IMR-90 (cell line): ENCODE measurements at regions not wholly inside any gene's neighbourhood (a gene's known extent, or its start where the extent isn't known, plus 50 kb on each side); places are given as distances from the start of the nearest gene placed in this dataset.

ENCODE experiments used
- ATAC-seq: fragments of 200-7000 bp; cut with Tn5 transposase; 2 replicates; pipeline ENCODE4 v1.9.1; 2020; ENCODE audit warnings: low read depth, mild to moderate bottlenecking, moderate library complexity
- BruUV-seq: library from RNA; stranded (reverse); fragments of 400-500 nt; replicated peaks from 2 replicates; lab custom pipeline; 2021; lab: Mats Ljungman, UMichigan
- CTCF ChIA-PET: fragments of 300-600 bp; formaldehyde crosslinking; extraction: SDS; loops from one replicate; lab custom pipeline; 2021; ENCODE audit warnings: antibody characterized with exemption; lab: Yijun Ruan, JAX
- POLR2A ChIA-PET: fragments of 300-600 bp; sonication (Branson Sonifier 250); formaldehyde crosslinking; loops from one replicate; lab custom pipeline; 2022; ENCODE audit warnings: antibody characterized with exemption; ENCODE audit not compliant: unreplicated experiment; lab: Charles Lee
- DNase-seq: peaks from one replicate; pipeline ENCODE4 v3.0.0; 2013
- H2AFZ ChIP-seq: replicated peaks from 2 replicates; pipeline ENCODE3; 2013; ENCODE audit warnings: low read length, mild to moderate bottlenecking; ENCODE audit not compliant: poor library complexity
- H2AK5ac ChIP-seq: 2 replicates; pipeline ENCODE4 v1.6.1; 2013; ENCODE audit warnings: low read depth, low read length, inconsistent platforms
- H2AK9ac ChIP-seq: replicated peaks from 2 replicates; pipeline ENCODE3; 2013; ENCODE audit warnings: mild to moderate bottlenecking, low read depth, low read length, moderate library complexity; ENCODE audit not compliant: poor library complexity
- H2BK120ac ChIP-seq: 2 replicates; pipeline ENCODE4 v1.6.1; 2013; ENCODE audit warnings: low read depth, low read length, inconsistent platforms
- H2BK15ac ChIP-seq: 3 replicates; pipeline ENCODE4 v1.6.1; 2013; ENCODE audit warnings: low read depth, low read length, inconsistent platforms
- H2BK20ac ChIP-seq: 2 replicates; pipeline ENCODE4 v1.6.1; 2013; ENCODE audit warnings: low read depth, mild to moderate bottlenecking, inconsistent platforms, low read length, moderate library complexity
- H2BK5ac ChIP-seq: 2 replicates; pipeline ENCODE4 v1.6.1; 2013; ENCODE audit warnings: mild to moderate bottlenecking, low read depth, low read length, inconsistent platforms; ENCODE audit not compliant: poor library complexity, severe bottlenecking
- H3K14ac ChIP-seq: replicated peaks from 2 replicates; pipeline ENCODE4 v1.6.1; 2013; ENCODE audit warnings: low read depth, low read length, inconsistent platforms
- H3K18ac ChIP-seq: 2 replicates; pipeline ENCODE4 v1.6.1; 2013; ENCODE audit warnings: low read depth, low read length, control low read depth
- H3K23ac ChIP-seq: 2 replicates; pipeline ENCODE4 v1.6.1; 2013; ENCODE audit warnings: low read depth, low read length, inconsistent platforms
- H3K27ac ChIP-seq: 2 replicates; pipeline ENCODE4 v1.5.1; 2013; ENCODE audit warnings: mild to moderate bottlenecking, control low read depth, low read length; ENCODE audit not compliant: insufficient read depth
- H3K27me3 ChIP-seq: 2 replicates; pipeline ENCODE4 v1.6.1; 2013; ENCODE audit warnings: low read length; ENCODE audit not compliant: control insufficient read depth, insufficient read depth
- H3K36me3 ChIP-seq: 2 replicates; pipeline ENCODE4 v1.6.1; 2013; ENCODE audit warnings: low read length, mixed read lengths; ENCODE audit not compliant: control insufficient read depth, insufficient read depth
- H3K4ac ChIP-seq: 2 replicates; pipeline ENCODE4 v1.6.1; 2013; ENCODE audit warnings: low read depth, low read length, inconsistent platforms
- H3K4me1 ChIP-seq: 2 replicates; pipeline ENCODE4 v1.6.1; 2013; ENCODE audit warnings: low read length, mixed read lengths; ENCODE audit not compliant: control insufficient read depth, insufficient read depth
- H3K4me2 ChIP-seq: 2 replicates; pipeline ENCODE4 v1.6.1; 2013; ENCODE audit warnings: low read depth, mild to moderate bottlenecking, control low read depth, low read length, moderate library complexity
- H3K4me3 ChIP-seq: 2 replicates; pipeline ENCODE4 v1.5.1; 2013; ENCODE audit warnings: low read depth, mild to moderate bottlenecking, control low read depth, low read length, moderate library complexity; ENCODE audit not compliant: insufficient read depth
- H3K56ac ChIP-seq: 2 replicates; pipeline ENCODE4 v1.6.1; 2013; ENCODE audit warnings: low read length, inconsistent platforms; ENCODE audit not compliant: insufficient read depth; ENCODE audit errors: extremely low read depth
- H3K79me1 ChIP-seq, 2 experiments: 2 replicates each; pipeline ENCODE4 v1.6.1; 2013; ENCODE audit warnings: low read length in 2 of 2, inconsistent platforms in 1 of 2, low read depth in 1 of 2
- H3K9ac ChIP-seq: 2 replicates; pipeline ENCODE4 v1.6.1; 2013; ENCODE audit warnings: low read depth, low read length, control low read depth
- H3K9me1 ChIP-seq: 2 replicates; pipeline ENCODE4 v1.6.1; 2013; ENCODE audit warnings: low read length, inconsistent platforms; ENCODE audit not compliant: insufficient read depth
- H3K9me3 ChIP-seq: 2 replicates; pipeline ENCODE4 v1.6.1; 2013; ENCODE audit warnings: low read length; ENCODE audit not compliant: control insufficient read depth, insufficient read depth
- H4K20me1 ChIP-seq: 2 replicates; pipeline ENCODE4 v1.6.1; 2013; ENCODE audit warnings: low read length, inconsistent platforms; ENCODE audit not compliant: insufficient read depth
- H4K5ac ChIP-seq: 2 replicates; pipeline ENCODE4 v1.6.1; 2013; ENCODE audit warnings: mild to moderate bottlenecking, low read depth, low read length, control low read depth
- H4K8ac ChIP-seq, 2 experiments: 2 replicates each; pipeline ENCODE4 v1.6.1; 2013; ENCODE audit warnings: low read depth in 2 of 2, low read length in 2 of 2, control low read depth in 1 of 2, inconsistent platforms in 1 of 2
- H4K91ac ChIP-seq: 2 replicates; pipeline ENCODE4 v1.6.1; 2013; ENCODE audit warnings: low read depth, low read length, inconsistent platforms; ENCODE audit not compliant: insufficient read depth
- RFX5 ChIP-seq: IDR thresholded peaks from 2 replicates; pipeline ENCODE4 v1.8.0; 2012; ENCODE audit warnings: low read depth, mild to moderate bottlenecking, low read length, moderate library complexity
- WGBS, 2 experiments: methylation state at CpG; one replicate each; pipeline versions ENCODE4 v1.1.5 to v1.1.7; 2013; ENCODE audit warnings: missing lambda C conversion rate in 2 of 2; ENCODE audit not compliant: insufficient read length in 1 of 2; ENCODE audit errors: extremely low coverage in 2 of 2; 5-methylcytosine and 5-hydroxymethylcytosine counted together
- dilution Hi-C: fragments of 300-500 bp; cut with HindIII; formaldehyde crosslinking; loops from one replicate; pipeline ENCODE4 v1.14.3; 2018; ENCODE audit warnings: low sequenced_read_pairs; ENCODE audit not compliant: unreplicated experiment
- in situ Hi-C: fragments of 300-500 bp; cut with MboI; formaldehyde crosslinking; loops from 3 replicates; pipeline ENCODE4 v1.14.3; 2019; ENCODE audit warnings: low sequenced_read_pairs, inconsistent platforms, mixed read lengths
- intact Hi-C: fragments of 100-400 bp; cut with micrococcal nuclease; formaldehyde crosslinking; loops from 2 replicates; pipeline ENCODE4 v1.10.0; 2022

DNA sequence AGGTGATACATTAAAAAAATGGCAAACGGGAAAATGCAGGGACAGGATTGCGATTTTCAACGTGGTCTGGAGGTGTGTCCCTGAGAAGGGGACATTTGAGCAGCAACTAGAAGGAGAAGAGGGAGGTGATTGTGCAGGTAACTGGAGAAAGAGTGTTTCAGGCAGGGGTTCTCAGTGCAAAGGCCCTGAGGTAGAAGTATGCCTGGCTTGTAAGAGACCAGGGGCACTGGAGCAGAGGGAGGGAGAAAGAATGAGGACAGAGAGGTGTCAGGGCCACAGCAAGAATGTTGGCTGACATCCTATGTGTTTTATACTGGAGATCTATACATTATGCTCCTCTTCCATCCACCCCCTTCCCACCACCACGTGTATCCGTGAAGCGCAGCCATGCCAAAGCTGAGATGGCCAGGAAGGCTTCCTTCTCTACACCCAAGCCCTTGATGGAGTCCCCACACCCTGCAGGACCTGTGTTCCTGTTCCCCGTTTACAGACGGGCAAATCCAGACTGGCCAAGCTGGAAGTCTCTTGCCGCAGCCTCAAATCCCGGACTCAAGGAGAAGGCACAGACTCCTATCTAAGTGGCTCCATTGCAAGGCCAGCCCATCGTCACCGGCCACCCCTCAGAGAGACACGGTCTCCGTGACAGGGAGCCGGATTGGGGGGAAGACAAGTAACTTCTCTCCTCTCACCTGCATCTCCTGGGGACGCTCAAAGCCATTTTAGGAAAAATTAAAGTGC lies 416.1 kb downstream of the MN1 start:
- intact Hi-C loops = no loop called here
- H2BK5ac ChIP-seq = no peak overlapping the region
- DNase-seq = no peak
- no peak overlapping the region for H2AK9ac ChIP-seq
- H2BK20ac ChIP-seq = no peak overlapping the region
- no peak overlapping the region for H3K4me2 ChIP-seq
- H4K20me1 ChIP-seq = no peaks in the 10 kb centered on the region
- no peak overlapping the region for H2BK15ac ChIP-seq
- H2BK120ac ChIP-seq = no peak overlapping the region
- H3K36me3 ChIP-seq = no peaks in the 10 kb centered on the region
- H4K91ac ChIP-seq = no peak overlapping the region
- no peak overlapping the region for H3K18ac ChIP-seq
- no peak overlapping the region for H2AFZ ChIP-seq
- in situ Hi-C loops = no loop called here
- H4K8ac ChIP-seq = no peak overlapping the region
- CTCF ChIA-PET = no interaction called here
- H3K9me1 ChIP-seq = no peaks in the 10 kb centered on the region; the same call in 1 of the 2 replicates
- no peak overlapping the region for H3K14ac ChIP-seq
- H2AK5ac ChIP-seq = no peak overlapping the region
- no peaks in the 10 kb centered on the region for H3K4me1 ChIP-seq
- H3K27ac ChIP-seq = no peak overlapping the region
- no peak overlapping the region for H3K4ac ChIP-seq
- POLR2A ChIA-PET = no interaction called here
- no peak for TF ChIP-seq RFX5
- no peaks in the 10 kb centered on the region for H3K79me1 ChIP-seq
- dilution Hi-C loops = no loop called here
- no TSS peak for BruUV-seq
- no peaks in the 10 kb centered on the region for H3K9me3 ChIP-seq
- 75% methylated on average over 5 of the region's 16 CpGs; no CpG with 5 or more reads in 1 of the 2 experiments for WGBS, 2 experiments
- no peak overlapping the region for H4K5ac ChIP-seq
- no peak overlapping the region for H3K9ac ChIP-seq
- no peak overlapping the region for H3K56ac ChIP-seq
- H3K23ac ChIP-seq = no peak overlapping the region
- ATAC-seq = no peak
- no peak overlapping the region for H3K4me3 ChIP-seq
- H3K27me3 ChIP-seq = peaks cover 69% of the 10 kb centered on the region
